Heart left ventricle (tissue), 16 donors: ENCODE measurements at regions not wholly inside any gene's neighbourhood (a gene's known extent, or its start where the extent isn't known, plus 50 kb on each side); places are given as distances from the start of the nearest gene placed in this dataset.

Experiments used
- ATAC-seq, 4 donors: fragments of 200-7000 bp; cut with Tn5 transposase; one replicate each; pipeline ENCODE4 v1.9.1; 2020 to 2022; ENCODE audit warnings: moderate library complexity in 4 of 4, mild to moderate bottlenecking in 3 of 4, moderate number of reproducible peaks in 1 of 4
- DNase-seq, 5 donors: peaks; one replicate each; pipeline ENCODE4 v3.0.0-alpha.2; 2020
- H3K27ac ChIP-seq, 12 donors: fragments of 200-600 bp; sonication (generic) in 4 of 12; one replicate each; pipeline versions ENCODE4 v1.5.0 to v1.8.0; 2016 to 2022; ENCODE audit warnings: mild to moderate bottlenecking in 2 of 12
- H3K27me3 ChIP-seq, 9 donors: fragments of 200-600 bp; sonication (generic) in 2 of 9; one replicate each; pipeline versions ENCODE4 v1.5.1 to v1.8.0; 2016 to 2022; ENCODE audit warnings: mild to moderate bottlenecking in 3 of 9
- H3K36me3 ChIP-seq, 9 donors: fragments of 200-600 bp; sonication (generic) in 2 of 9; one replicate each; pipeline versions ENCODE4 v1.5.0 to v1.8.0; 2018 to 2022; ENCODE audit warnings: mild to moderate bottlenecking in 2 of 9
- H3K4me1 ChIP-seq, 12 donors: fragments of 200-600 bp; sonication (generic) in 4 of 12; one replicate each; pipeline versions ENCODE4 v1.5.0 to v1.8.0; 2016 to 2022; ENCODE audit warnings: mild to moderate bottlenecking in 3 of 12
- H3K4me3 ChIP-seq, 12 donors: fragments of 200-600 bp; sonication (generic) in 4 of 12; one replicate each; pipeline versions ENCODE4 v1.5.0 to v1.8.0; 2017 to 2022; ENCODE audit warnings: mild to moderate bottlenecking in 9 of 12, moderate library complexity in 4 of 12
- H3K9me3 ChIP-seq, 12 donors: fragments of 200-600 bp; sonication (generic) in 4 of 12; one replicate each; pipeline versions ENCODE4 v1.5.0 to v1.8.0; 2016 to 2022; ENCODE audit warnings: mild to moderate bottlenecking in 1 of 12
- CTCF ChIP-seq, 12 donors: fragments of 200-600 bp; sonication (generic) in 4 of 12; IDR thresholded peaks; one replicate each; pipeline versions ENCODE4 v1.5.0 to v1.8.0; 2018 to 2022; ENCODE audit warnings: antibody characterized with exemption in 12 of 12, mild to moderate bottlenecking in 5 of 12
- POLR2A ChIP-seq, 2 donors: fragments of 450-650 bp; IDR thresholded peaks; one replicate each; pipeline ENCODE4 v1.6.1; 2017; ENCODE audit warnings: antibody characterized with exemption in 2 of 2, mild to moderate bottlenecking in 2 of 2, moderate library complexity in 2 of 2
- WGBS, 4 donors: extraction: QIAGEN DNeasy Blood & Tissue Kit in 2 of 4; methylation state at CpG; one replicate each; pipeline versions ENCODE4 v1.1.5 to v1.1.7; 2013 to 2018; 5-methylcytosine and 5-hydroxymethylcytosine counted together
- intact Hi-C, 10 donors: fragments of 100-400 bp; cut with DNase I; formaldehyde crosslinking; loops; one replicate each; pipeline versions ENCODE4 v1.11.1 to v1.14.2; 2022
- donor health status: ischemic (EF 13 %, LVEDD 7.1; RV severe dilation, severe dysfunction).
- donor health status: healthy with polysubstance abuse.
- donor health status: DM: no; HTN: yes; CAD: no.
- donor health status: DM: no; HTN: no; CAD: no.
- donor health status: ischemic (EF 25% LVEDD 6.9; RV normal size, moderate dysfunction).
- donor health status: ischemic (EF 25% LVEDD 5.7; RV mildly dilated, moderate dysfunction).
- donor health status: healthy.
- donor health status: DM: yes; HTN: yes; CAD: no.
- donor health status: ischemic (EF 35%, LVEDD 5.7; RV mildly dilated, moderate dysfunction).
- donor health status: nonischemic (EF 11% LVEDD 7.7; RV severe dilation, severe dysfunction).
- donor health status: DM: yes; HTN: yes; CAD: no.
- donor health status: PGD.
- donor health status: ischemic (EF 29% LVEDD 5.4; RV normal size, mild dysfunction).
- donor health status: nonischemic (EF 23%, LVEDD 6.1; RV moderate dilation, normal function).

- no peak for ATAC-seq
- WGBS, 4 donors = 47 to 73% (median 64%) methylated on average over 1 of the region's 1 CpG
- intact Hi-C loops = no loop called here
Measured at GRCh38 chr7:10707519-10707918, 266.2 kb upstream of the PHF14 start.

DNA sequence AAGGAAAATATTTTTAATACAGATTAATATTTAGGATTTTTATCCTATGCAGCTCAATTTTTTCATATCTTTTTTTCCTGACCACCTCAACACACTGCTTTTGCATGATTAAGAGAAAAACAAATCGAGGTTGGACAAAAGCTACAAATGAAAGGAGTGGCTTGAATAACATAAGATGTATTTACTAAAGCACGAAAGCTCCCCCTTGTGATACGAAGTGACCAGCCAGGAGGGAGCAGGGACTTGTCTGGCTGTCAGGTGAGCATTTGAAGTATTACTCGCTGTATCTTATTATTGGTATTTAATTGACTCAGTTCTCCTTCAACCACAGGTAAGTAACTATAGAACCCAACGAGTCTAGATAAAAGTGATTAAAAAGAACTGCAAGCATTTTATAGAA is 265.2 kb upstream of the PHF14 start:
- no peak for TF ChIP-seq POLR2A (IDR thresholded peaks at IDR 0.05)
- no peak for TF ChIP-seq CTCF (IDR thresholded peaks at IDR 0.05)
- 25 to 31% (median 27%) methylated on average over 5 of the region's 5 CpGs for WGBS, 4 donors
- ATAC-seq = no peak
- Histone ChIP-seq H3K4me3 (no peak overlapping the region), H3K36me3 (no peaks in the 10 kb centered on the region), H3K9me3 (no peaks in the 10 kb centered on the region), H3K27ac (no peak overlapping the region), H3K4me1 (no peaks in the 10 kb centered on the region), H3K27me3 (no peaks in the 10 kb centered on the region)
- no peak for DNase-seq
- intact Hi-C loops = no loop called here

More at GRCh38 chr7:10707519-10707918, 266.2 kb upstream of the PHF14 start:
- Histone ChIP-seq H3K4me3 (no peak overlapping the region), H3K9me3 (no peaks in the 10 kb centered on the region), H3K27me3 (no peaks in the 10 kb centered on the region), H3K4me1 (no peaks in the 10 kb centered on the region), H3K27ac (no peak overlapping the region), H3K36me3 (no peaks in the 10 kb centered on the region)
- no peak for DNase-seq
- TF ChIP-seq CTCF (IDR thresholded peaks at IDR 0.05) = no peak
- no peak for TF ChIP-seq POLR2A (IDR thresholded peaks at IDR 0.05)

GRCh38 chr7:10718768-10719167 is 254.9 kb upstream of the PHF14 start:
- intact Hi-C loops = no loop called here
- no peaks in the 10 kb centered on the region for H3K4me1 ChIP-seq
- H3K9me3 ChIP-seq = no peaks in the 10 kb centered on the region
- no peaks in the 10 kb centered on the region for H3K36me3 ChIP-seq
- TF ChIP-seq POLR2A (IDR thresholded peaks at IDR 0.05) = no peak
- no peak for TF ChIP-seq CTCF (IDR thresholded peaks at IDR 0.05)
- no peak overlapping the region for H3K27ac ChIP-seq
- H3K27me3 ChIP-seq = no peaks in the 10 kb centered on the region
- H3K4me3 ChIP-seq = no peak overlapping the region
- 65 to 75% (median 72%) methylated on average over 5 of the region's 5 CpGs for WGBS, 4 donors
- DNase-seq (no peak), ATAC-seq (no peak)

DNA sequence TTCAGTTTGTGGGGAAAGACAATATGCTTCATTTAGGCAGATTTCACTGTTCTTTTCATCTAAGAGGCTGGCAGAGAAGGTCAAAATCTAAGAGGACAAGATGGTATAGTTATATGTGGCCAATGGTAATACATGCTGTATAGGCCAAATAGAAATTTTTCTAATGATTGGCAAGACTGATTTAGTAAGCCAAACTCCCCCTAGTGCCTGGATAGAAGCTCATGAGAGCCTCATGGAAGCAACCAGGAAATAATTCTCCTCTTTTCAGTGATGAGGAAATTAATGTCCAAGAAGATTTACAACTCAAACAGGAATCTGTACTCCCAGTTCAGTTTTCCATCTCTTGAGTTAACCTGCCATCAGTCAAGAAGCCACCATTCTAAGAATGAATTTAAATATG is 253.6 kb upstream of the PHF14 start:
- Histone ChIP-seq H3K4me1 (no peaks in the 10 kb centered on the region), H3K9me3 (no peaks in the 10 kb centered on the region), H3K36me3 (no peaks in the 10 kb centered on the region), H3K27me3 (no peaks in the 10 kb centered on the region), H3K27ac (no peak overlapping the region), H3K4me3 (no peak overlapping the region)
- no peak for ATAC-seq
- TF ChIP-seq POLR2A (IDR thresholded peaks at IDR 0.05) (no peak), CTCF (IDR thresholded peaks at IDR 0.05) (no peak)
- intact Hi-C loops = no loop called here
- no peak for DNase-seq
